ENCODE measurements at regions not wholly inside any gene's neighbourhood (a gene's known extent, or its start where the extent isn't known, plus 50 kb on each side); places are given as distances from the start of the nearest gene placed in this dataset.

GRCh38 chr1:56084246-56084645 lies 495.1 kb downstream of the PLPP3 start:
- TF ChIP-seq, protein P1, sequence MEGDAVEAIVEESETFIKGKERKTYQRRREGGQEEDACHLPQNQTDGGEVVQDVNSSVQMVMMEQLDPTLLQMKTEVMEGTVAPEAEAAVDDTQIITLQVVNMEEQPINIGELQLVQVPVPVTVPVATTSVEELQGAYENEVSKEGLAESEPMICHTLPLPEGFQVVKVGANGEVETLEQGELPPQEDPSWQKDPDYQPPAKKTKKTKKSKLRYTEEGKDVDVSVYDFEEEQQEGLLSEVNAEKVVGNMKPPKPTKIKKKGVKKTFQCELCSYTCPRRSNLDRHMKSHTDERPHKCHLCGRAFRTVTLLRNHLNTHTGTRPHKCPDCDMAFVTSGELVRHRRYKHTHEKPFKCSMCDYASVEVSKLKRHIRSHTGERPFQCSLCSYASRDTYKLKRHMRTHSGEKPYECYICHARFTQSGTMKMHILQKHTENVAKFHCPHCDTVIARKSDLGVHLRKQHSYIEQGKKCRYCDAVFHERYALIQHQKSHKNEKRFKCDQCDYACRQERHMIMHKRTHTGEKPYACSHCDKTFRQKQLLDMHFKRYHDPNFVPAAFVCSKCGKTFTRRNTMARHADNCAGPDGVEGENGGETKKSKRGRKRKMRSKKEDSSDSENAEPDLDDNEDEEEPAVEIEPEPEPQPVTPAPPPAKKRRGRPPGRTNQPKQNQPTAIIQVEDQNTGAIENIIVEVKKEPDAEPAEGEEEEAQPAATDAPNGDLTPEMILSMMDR (IDR thresholded peaks at IDR 0.05), result no peak
- TF ChIP-seq EP300 (IDR thresholded peaks at IDR 0.05) (no peak), POLR2AphosphoS5 (IDR thresholded peaks at IDR 0.05) (no peak)

Measured in suprapubic skin (tissue), 4 donors.